Vagina (tissue), 2 donors: ENCODE measurements at regions not wholly inside any gene's neighbourhood (a gene's known extent, or its start where the extent isn't known, plus 50 kb on each side); places are given as distances from the start of the nearest gene placed in this dataset.

Experiments
- DNase-seq, 2 donors: peaks; one replicate each; pipeline ENCODE4 v3.0.0-alpha.2; 2017; ENCODE audit errors: extremely low spot score in 2 of 2
- H3K27ac ChIP-seq: fragments of 200-600 bp; sonication (generic); one replicate; pipeline ENCODE4 v1.5.1; 2019
- H3K27me3 ChIP-seq: fragments of 200-600 bp; sonication (generic); one replicate; pipeline ENCODE4 v1.5.1; 2019
- H3K36me3 ChIP-seq, 2 donors: fragments of 200-600 bp; sonication (generic); one replicate each; pipeline ENCODE4 v1.5.1; 2017 to 2019
- H3K4me1 ChIP-seq: fragments of 200-600 bp; sonication (generic); one replicate; pipeline ENCODE4 v1.5.1; 2019
- H3K4me3 ChIP-seq, 2 donors: fragments of 200-600 bp; sonication (generic); 1 replicate in 1 of 2; 2 replicates in 1 of 2; pipeline ENCODE4 v1.5.1; 2016 to 2019
- H3K9me3 ChIP-seq: fragments of 200-600 bp; sonication (generic); one replicate; pipeline ENCODE4 v1.5.1; 2019
- CTCF ChIP-seq, 3 experiments: fragments of 450-650 bp in 2 of 3; fragments of 200-600 bp in 1 of 3; sonication (generic) in 1 of 3; IDR thresholded peaks; one replicate each; pipeline ENCODE4 v1.5.1; 2017 to 2019; ENCODE audit warnings: antibody characterized with exemption in 3 of 3, mild to moderate bottlenecking in 2 of 3, moderate library complexity in 2 of 3
- POLR2A ChIP-seq, 2 donors: fragments of 450-650 bp; IDR thresholded peaks; one replicate each; pipeline ENCODE4 v1.6.1; 2017; ENCODE audit warnings: antibody characterized with exemption in 2 of 2, mild to moderate bottlenecking in 2 of 2, moderate library complexity in 2 of 2
- POLR2AphosphoS5 ChIP-seq, 2 donors: sonication (generic); formaldehyde crosslinking; IDR thresholded peaks; one replicate each; pipeline ENCODE4 v1.9.0; 2017; ENCODE audit warnings: antibody characterized with exemption in 2 of 2, mild to moderate bottlenecking in 2 of 2, low read depth in 1 of 2; ENCODE audit not compliant: insufficient read depth in 1 of 2
- intact Hi-C: fragments of 100-400 bp; cut with DNase I; formaldehyde crosslinking; loops from one replicate; pipeline ENCODE4 v1.15.1; 2023

- TF ChIP-seq POLR2AphosphoS5 (IDR thresholded peaks at IDR 0.05; ENCODE audit: insufficient read depth in 1 of 2, low read depth in 1 of 2) (no peak), CTCF (IDR thresholded peaks at IDR 0.05) (no peak), POLR2A (IDR thresholded peaks at IDR 0.05) (no peak)
- no peak overlapping the region for H3K27ac ChIP-seq
- no peaks in the 10 kb centered on the region for H3K9me3 ChIP-seq
- intact Hi-C loops = no loop called here
- no peaks in the 10 kb centered on the region for H3K36me3 ChIP-seq
- no peak for DNase-seq
- no peak overlapping the region for H3K4me3 ChIP-seq
- no peaks in the 10 kb centered on the region for H3K4me1 ChIP-seq
- H3K27me3 ChIP-seq = no peaks in the 10 kb centered on the region
Measured at GRCh38 chr4:159505266-159505975, 402.5 kb downstream of the RAPGEF2 start.

GRCh38 chr4:159506801-159507517, 404.1 kb downstream of the RAPGEF2 start:
- no peaks in the 10 kb centered on the region for H3K36me3 ChIP-seq
- intact Hi-C loops = no loop called here
- H3K27me3 ChIP-seq = no peaks in the 10 kb centered on the region
- TF ChIP-seq POLR2AphosphoS5 (IDR thresholded peaks at IDR 0.05; ENCODE audit: insufficient read depth in 1 of 2, low read depth in 1 of 2) = no peak
- no peak for TF ChIP-seq POLR2A (IDR thresholded peaks at IDR 0.05)
- TF ChIP-seq CTCF (IDR thresholded peaks at IDR 0.05) = no peak
- H3K4me1 ChIP-seq = no peaks in the 10 kb centered on the region
- no peaks in the 10 kb centered on the region for H3K9me3 ChIP-seq
- no peak overlapping the region for H3K27ac ChIP-seq
- DNase-seq = no peak
- H3K4me3 ChIP-seq = no peak overlapping the region

GRCh38 chr4:159508917-159509500, 406.1 kb downstream of the RAPGEF2 start:
- Histone ChIP-seq H3K4me3 (no peak overlapping the region), H3K27ac (no peak overlapping the region), H3K36me3 (no peaks in the 10 kb centered on the region), H3K9me3 (no peaks in the 10 kb centered on the region), H3K27me3 (no peaks in the 10 kb centered on the region), H3K4me1 (no peaks in the 10 kb centered on the region)
- DNase-seq = no peak
- TF ChIP-seq POLR2A (IDR thresholded peaks at IDR 0.05) (no peak), CTCF (IDR thresholded peaks at IDR 0.05) (no peak), POLR2AphosphoS5 (IDR thresholded peaks at IDR 0.05; ENCODE audit: insufficient read depth in 1 of 2, low read depth in 1 of 2) (no peak)
- intact Hi-C loops = no loop called here

- Histone ChIP-seq H3K36me3 (no peaks in the 10 kb centered on the region), H3K4me3 (no peak overlapping the region), H3K27ac (no peak overlapping the region), H3K4me1 (no peaks in the 10 kb centered on the region), H3K9me3 (no peaks in the 10 kb centered on the region), H3K27me3 (no peaks in the 10 kb centered on the region)
- no peak for TF ChIP-seq CTCF (IDR thresholded peaks at IDR 0.05)
- TF ChIP-seq POLR2A (IDR thresholded peaks at IDR 0.05) = no peak
- TF ChIP-seq POLR2AphosphoS5 (IDR thresholded peaks at IDR 0.05; ENCODE audit: insufficient read depth in 1 of 2, low read depth in 1 of 2) = no peak
- no peak for DNase-seq
- intact Hi-C loops = no loop called here
Measured at GRCh38 chr4:159512348-159512747, 409.5 kb downstream of the RAPGEF2 start.
